Stomach (tissue), 4 donors: ENCODE measurements at regions not wholly inside any gene's neighbourhood (a gene's known extent, or its start where the extent isn't known, plus 50 kb on each side); places are given as distances from the start of the nearest gene placed in this dataset.

Experiments used
- CTCF ChIP-seq, 7 experiments: fragments of 450-650 bp in 4 of 7; fragments of 200-600 bp in 3 of 7; sonication (generic) in 3 of 7; IDR thresholded peaks; one replicate each; pipeline ENCODE4 v1.5.1; 2016 to 2019; ENCODE audit warnings: antibody characterized with exemption in 7 of 7, control low read depth in 2 of 7, mild to moderate bottlenecking in 1 of 7
- EP300 ChIP-seq: sonication (generic); formaldehyde crosslinking; IDR thresholded peaks from one replicate; pipeline ENCODE4 v1.6.1; 2017; ENCODE audit warnings: antibody characterized with exemption
- POLR2A ChIP-seq, 4 donors: fragments of 450-650 bp; IDR thresholded peaks; one replicate each; pipeline ENCODE4 v1.6.1; 2016; ENCODE audit warnings: antibody characterized with exemption in 4 of 4, control low read depth in 2 of 4, mild to moderate bottlenecking in 1 of 4, moderate library complexity in 1 of 4
- POLR2AphosphoS5 ChIP-seq, 3 donors: sonication (generic); formaldehyde crosslinking; IDR thresholded peaks; one replicate each; pipeline ENCODE4 v1.6.1; 2016; ENCODE audit warnings: antibody characterized with exemption in 3 of 3

- TF ChIP-seq CTCF (IDR thresholded peaks at IDR 0.05) (no peak), EP300 (no peak), POLR2A (IDR thresholded peaks at IDR 0.05) (no peak), POLR2AphosphoS5 (IDR thresholded peaks at IDR 0.05) (no peak)
Measured at GRCh38 chr6:55652429-55652828, 73.4 kb upstream of the HMGCLL1 start.
